IPS DF 4.7 (cell line): ENCODE measurements at regions not wholly inside any gene's neighbourhood (a gene's known extent, or its start where the extent isn't known, plus 50 kb on each side); places are given as distances from the start of the nearest gene placed in this dataset.
"Not testable (repeated sequence)": the region's sequence is repeated elsewhere in the genome, so short reads cannot be mapped to it uniquely, and the experiment has no call there.

Experiments
- DNase-seq: peaks from one replicate; pipeline ENCODE4 v3.0.0-alpha.2; 2013; ENCODE audit warnings: low spot score; ENCODE audit errors: extremely low read depth

DNA sequence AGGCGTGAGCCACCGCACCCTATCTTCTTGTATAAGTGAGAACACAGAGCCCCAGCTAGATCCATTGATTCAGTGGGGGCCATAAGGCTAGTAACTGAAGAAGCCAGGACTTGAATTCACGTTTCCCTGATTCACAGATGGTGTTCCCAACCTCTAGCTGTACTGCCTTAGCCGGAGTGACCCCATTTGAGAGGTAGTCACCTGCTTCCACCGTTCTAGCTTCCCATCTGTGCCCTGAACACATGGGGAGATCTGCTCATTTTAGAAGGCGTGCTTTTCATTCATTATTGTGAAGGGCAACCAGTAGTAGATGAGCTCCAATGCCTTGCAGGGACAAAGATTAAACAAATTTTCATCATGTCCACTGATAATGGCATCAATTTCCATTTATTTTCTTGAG lies 365.7 kb upstream of the TPM1 start:
- no peak for DNase-seq

GRCh38 chr15:62681939-62682896 lies 360.3 kb upstream of the TPM1 start:
- DNase-seq: no peak

GRCh38 chr15:62683192-62683591 lies 359.4 kb upstream of the TPM1 start:
- DNase-seq: not testable (repeated sequence)

DNA sequence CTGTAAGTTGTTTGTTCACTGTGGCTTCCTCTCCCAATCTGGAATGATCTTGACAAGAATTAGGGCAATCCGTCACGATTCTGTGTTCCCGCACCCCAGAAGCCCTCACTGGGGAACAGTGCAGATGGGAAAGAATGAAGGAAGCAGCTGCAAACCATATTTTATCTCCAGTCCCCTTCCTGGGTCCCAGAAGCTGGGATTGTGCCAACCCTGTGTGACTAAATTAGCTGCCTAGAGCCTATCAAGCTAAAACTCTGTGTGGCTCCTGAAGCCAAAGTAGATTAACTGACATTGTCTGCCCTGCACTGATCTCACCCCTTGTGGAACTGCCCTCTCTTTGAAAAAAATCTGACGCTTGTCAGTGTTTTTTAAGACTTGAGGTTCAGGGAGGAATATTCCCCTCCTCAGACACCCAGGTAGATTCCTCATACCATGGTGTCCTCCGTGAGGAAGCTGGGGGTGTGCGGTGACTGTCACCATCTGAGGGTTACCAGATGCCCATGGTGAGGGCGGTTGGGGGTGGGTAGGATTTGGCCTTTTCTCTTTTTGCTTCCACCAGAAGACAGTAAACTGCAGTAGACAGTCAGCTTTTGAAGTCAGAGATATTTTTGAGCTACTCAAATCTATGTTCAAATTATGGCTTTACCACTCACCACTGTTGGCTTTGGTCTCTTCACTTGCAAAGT lies 358.3 kb upstream of the TPM1 start:
- DNase-seq: no peak

DNA sequence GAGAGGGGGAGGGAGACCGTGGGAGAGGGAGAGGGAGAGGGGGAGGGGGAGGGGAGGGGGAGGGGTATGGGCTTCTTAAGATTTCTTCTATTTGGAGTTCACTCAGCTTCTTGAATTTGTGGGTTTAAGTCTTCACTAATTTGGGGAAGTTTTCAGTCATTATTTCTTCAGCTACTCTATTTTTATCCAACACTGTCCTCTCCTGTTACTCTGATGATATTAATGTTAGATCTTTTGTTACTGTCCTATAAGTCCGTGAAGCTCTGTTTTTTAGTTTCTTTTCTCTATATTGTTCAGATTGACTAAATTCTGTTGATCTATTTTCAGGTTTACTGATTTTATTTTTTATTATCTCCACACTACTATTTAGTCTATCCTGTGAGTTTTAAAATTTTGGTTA lies 351.5 kb upstream of the TPM1 start:
- DNase-seq: no peak

GRCh38 chr15:62697636-62698035 lies 344.9 kb upstream of the TPM1 start:
- no peak for DNase-seq

DNA sequence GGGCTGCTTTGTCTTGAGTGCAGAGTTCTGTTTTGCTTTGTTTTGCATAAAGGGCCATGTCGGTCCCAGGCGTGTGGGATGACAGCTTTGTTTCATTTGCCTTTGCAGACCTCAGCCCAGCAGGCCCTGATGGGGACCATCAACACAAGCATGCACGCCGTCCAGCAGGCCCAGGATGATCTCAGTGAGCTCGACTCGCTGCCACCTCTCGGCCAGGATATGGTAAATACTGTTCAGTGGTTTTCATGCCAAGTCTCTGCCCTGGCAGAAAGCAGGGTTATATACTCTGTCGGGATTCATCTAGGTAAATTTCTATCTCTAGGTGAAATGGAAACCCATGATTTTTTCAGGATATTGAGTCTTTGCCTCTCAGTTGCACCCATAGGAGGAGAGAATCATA lies 343.9 kb upstream of the TPM1 start:
- DNase-seq: no peak

GRCh38 chr15:62706317-62706716 lies 336.2 kb upstream of the TPM1 start:
- no peak for DNase-seq

DNA sequence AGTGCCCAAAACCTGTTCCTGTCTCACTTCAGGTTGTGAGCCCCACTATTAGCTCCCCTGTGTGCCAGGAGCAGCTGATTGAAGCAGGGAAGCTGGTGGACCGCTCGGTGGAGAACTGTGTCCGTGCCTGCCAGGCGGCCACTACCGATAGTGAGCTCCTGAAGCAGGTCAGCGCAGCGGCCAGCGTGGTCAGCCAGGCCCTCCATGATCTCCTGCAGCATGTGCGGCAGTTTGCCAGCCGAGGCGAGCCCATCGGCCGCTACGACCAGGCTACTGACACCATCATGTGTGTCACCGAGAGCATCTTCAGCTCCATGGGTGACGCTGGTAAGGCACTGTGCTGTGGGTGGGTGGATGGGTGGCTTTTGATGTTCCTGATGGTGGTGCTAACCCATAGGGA lies 334.1 kb upstream of the TPM1 start:
- DNase-seq: no peak

DNA sequence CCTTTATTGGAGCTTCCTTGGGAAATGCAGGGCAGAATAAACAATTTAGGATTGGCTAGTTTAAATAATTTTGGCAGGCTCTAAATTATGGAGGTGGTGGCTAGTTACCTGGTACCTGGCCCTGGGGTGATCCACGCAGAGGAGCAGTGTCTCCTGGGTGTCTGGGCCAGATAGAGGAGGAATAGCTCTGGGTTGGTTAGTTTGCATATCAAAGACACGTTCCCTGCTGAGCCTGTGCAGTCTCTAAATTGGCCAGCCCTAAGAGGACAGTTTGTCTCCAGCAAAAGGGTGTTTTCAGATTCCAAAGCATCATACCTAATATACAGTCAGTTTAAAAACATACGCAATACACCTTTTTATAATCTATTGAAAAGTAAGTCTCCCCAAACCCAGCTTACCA lies 333.3 kb upstream of the TPM1 start:
- DNase-seq: no peak

DNA sequence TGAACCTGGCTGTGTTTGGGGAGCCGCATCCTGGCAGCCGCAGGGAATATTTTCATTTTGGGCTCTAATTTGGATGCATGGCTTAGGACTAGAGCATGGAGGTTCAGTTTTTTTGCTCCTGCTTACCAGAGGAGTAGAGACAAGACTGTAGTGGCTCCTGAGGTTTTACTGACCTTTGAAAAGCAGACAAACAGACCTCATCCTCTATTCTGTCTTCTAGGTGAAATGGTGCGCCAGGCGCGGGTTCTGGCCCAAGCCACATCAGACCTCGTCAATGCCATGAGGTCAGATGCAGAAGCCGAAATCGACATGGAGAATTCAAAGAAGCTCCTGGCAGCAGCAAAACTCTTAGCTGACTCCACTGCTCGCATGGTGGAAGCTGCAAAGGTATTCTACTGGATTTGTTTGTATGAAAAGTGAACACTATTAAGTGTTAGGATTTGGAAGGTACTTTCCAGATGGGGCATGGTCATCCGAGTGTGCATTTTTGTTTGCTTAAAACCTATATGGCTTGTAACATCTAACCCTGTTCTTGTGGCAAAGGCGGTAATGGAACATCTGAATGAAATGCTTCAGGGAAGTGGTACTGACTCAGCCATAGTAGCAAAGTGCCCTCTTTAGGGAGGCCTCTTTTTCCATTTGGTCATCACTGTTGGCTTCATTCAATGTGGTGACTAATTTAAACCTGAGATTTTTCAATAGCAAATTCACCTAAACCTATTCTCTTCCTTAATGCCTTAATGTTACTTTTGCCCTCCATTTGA lies 330.7 kb upstream of the TPM1 start:
- no peak for DNase-seq

DNA sequence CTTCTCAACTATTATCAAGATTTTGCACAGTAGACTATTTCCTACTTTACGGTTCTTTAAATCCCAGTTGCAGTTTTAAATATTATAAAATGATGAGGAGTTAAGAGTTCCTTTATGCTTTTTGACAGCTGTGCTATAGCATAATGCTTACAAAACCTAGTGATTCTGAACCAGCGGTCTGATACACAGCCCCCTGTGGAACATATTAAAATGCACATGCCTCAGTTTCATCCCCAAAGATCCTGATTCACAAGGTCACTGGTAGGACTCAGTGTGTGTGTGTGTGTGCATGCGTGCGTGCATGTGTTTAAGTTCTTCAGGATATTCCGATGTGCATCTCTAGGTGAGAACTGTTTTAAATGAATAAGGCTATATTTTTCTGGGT lies 330.1 kb upstream of the TPM1 start:
- no peak for DNase-seq

DNA sequence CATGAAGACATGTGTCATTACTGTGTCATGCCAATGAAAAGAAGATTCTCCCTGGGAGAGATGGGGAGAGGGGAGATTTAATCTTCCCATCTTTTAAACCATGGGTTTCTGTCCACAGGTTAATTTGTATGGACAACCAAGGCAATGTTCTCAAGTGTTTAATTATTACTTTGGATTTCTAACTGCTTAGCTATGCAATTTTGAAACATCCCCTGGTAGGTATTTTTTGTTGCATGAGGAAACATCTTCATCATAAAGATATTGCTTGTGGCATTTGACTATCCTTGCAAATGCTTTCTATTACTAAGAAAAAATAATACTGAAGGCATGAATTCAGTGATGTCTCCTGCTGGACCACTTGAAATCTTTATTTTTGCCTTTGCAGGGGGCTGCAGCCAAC lies 326.6 kb upstream of the TPM1 start:
- DNase-seq: no peak

GRCh38 chr15:62717496-62717895 lies 325.1 kb upstream of the TPM1 start:
- no peak for DNase-seq

DNA sequence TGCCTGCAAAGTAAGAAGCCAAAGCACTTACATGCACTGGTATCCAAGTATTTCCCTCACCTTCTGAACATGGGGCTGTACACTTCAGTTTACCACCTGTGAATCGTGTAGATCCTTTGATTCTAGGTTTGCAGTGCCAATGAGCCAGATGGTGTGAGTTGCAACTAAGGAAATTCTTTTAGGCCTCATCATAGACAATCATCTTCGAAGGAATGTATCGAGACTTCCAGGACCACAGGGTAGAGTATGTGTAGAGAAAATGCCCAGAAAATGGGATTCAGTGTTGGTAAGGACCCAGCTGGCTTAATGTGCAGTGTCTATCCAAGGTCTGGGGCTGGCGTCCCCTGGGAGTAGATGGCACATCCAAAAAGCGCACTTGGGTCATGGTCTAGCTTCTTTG lies 323.2 kb upstream of the TPM1 start:
- DNase-seq: no peak

- DNase-seq: no peak
These were observed 320.3 kb upstream of the TPM1 start for GRCh38 chr15:62722237-62722636.

DNA sequence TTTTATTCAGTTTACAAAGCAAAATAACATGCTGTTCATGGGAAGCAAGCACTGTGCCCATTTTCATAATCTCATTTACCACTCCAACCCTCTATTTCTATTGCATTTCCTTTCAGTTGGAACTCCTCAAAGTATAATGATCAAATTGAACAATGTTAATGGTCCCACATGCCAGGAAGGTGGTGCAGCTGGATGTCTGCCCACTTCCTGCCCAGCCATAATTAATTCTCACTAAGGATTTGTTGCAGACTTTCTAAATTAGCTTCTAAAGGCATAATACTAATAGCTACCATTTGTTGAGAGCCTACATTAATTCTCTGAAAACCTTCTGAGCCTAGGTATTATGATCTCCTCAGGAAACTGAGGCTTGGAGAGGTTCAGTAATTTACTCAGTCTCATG lies 316.1 kb upstream of the TPM1 start:
- DNase-seq: no peak

- DNase-seq: no peak
These were observed 315.0 kb upstream of the TPM1 start for GRCh38 chr15:62727501-62727900.

GRCh38 chr15:62730825-62731224 lies 311.7 kb upstream of the TPM1 start:
- no peak for DNase-seq

DNA sequence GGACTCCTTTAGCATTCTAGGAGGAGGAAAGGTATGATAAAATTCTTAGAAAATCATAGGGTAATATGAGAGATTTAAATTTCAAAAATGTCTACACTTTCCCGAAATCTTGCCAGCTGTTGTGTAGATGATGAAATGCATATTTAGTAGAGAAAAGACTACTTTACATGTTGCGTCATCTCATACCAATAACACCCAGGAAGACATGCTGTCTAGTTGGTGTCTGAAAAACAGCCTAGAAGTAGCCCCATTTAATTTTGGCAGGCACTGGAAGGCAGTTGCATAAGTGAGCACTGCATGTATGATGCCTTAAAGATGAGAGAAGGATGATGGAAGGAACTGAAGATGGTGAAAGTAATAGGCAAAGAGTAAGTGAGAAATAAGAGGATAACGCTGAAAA lies 310.5 kb upstream of the TPM1 start:
- DNase-seq: no peak

GRCh38 chr15:62734706-62735105 lies 307.8 kb upstream of the TPM1 start:
- DNase-seq: no peak

GRCh38 chr15:62736756-62737155 lies 305.8 kb upstream of the TPM1 start:
- DNase-seq: no peak
